Right lung (tissue), 2 donors: ENCODE measurements at regions not wholly inside any gene's neighbourhood (a gene's known extent, or its start where the extent isn't known, plus 50 kb on each side); places are given as distances from the start of the nearest gene placed in this dataset.

Source experiments
- DNase-seq, 2 donors: peaks; one replicate each; pipeline ENCODE4 v3.0.0-alpha.2; 2013

DNA sequence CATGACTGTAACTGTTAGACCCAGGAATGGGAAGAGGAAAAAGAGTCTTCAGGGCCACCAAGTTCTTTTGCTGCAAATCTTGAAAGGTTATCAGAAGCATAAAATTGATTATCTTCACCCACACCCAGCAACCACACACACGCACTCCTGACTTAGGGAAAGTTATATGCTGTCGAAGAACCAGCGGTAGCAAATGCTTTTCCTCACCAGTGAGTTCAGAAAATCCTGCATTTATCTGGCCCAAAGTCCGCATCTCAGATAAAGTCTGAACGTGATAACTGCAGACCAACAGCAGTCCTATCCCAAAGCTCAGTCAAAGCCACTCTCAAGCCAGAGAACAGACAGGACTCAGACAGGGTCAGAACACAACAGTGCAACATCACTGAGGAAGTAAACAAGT lies 115.6 kb downstream of the IRS2 start:
- DNase-seq, result no peak

DNA sequence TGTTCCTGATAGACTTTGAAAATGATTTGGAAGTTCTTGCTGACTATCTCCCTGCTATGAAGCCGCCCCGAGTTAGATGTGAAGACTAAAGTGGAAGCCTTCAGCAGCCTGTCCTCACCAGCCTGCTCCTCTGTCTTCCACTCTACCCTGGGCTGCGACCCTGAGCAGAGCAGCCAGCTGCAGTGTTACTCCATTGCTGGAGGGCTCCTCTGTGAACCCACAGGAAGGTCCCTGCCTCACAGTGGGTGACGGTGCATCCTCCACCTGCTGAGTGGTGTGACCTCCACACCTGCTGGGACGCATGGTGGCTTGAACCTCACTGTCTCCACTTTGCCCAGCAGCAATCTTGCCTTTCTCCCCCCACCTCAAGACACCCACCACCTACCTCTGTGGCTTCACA lies 116.4 kb downstream of the IRS2 start:
- no peak for DNase-seq

DNA sequence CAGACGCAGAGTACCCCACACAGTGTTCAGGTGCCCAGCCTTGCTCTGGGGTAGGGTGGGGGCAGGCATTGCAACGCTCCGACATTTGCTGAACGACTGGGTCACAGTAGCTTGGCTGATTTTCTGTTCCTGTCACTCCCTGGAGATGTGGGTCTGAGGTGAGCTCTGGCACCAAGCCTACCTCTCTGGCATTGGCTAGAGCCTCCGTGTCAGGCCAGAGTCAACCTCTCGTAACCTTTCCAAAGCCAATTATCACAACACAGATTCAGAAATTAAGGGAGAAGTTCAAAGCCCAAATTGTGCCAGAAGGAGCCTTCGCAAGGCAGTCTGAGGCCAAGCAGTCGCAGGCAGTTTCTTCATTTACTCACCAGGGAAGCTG lies 117.2 kb downstream of the IRS2 start:
- no peak for DNase-seq

DNA sequence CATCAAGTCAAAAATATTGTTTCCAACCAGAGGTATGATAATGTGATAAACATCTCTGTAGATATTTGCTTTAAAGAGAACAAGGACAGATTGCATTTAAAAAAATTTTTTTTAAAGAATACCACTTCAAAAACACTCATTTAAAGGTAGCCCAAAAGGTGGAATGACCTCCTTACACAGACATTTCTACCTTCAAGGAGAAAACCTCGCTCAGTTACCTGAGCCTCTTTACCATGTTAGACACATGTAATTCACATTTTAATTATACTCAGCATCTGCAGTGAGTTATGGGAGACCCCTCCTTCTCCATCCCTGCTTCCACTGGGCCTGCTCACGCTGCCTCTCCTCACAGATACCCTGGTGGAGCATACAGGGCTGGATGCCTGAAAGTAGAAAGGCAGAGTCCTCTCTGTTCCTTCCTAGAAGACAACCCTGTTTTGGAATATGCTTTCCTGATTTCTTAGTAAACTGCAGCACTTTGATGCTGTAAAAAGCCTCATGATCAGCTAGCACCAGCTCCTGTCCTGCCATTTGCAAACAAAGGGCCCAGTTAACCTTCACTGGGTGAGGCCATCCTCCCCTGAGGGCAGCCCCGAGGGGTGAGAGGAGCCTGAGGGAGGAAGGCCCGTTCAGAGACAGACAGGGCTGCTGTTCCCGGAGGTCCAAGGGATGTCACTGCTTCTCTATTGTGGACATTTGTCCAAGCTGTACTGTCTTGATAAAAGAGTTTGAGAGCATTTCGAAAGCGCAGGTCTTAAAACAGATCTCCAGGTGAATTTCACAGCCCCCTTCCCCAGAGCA lies 117.8 kb downstream of the IRS2 start:
- no peak for DNase-seq

GRCh38 chr13:109667807-109668291 lies 118.5 kb downstream of the IRS2 start:
- DNase-seq, result peak in 1 of 2 donors; percentile 15

GRCh38 chr13:109667056-109667455 lies 119.3 kb downstream of the IRS2 start:
- no peak for DNase-seq

- DNase-seq, result no peak
Measured at GRCh38 chr13:109666656-109667055, 119.7 kb downstream of the IRS2 start.

DNA sequence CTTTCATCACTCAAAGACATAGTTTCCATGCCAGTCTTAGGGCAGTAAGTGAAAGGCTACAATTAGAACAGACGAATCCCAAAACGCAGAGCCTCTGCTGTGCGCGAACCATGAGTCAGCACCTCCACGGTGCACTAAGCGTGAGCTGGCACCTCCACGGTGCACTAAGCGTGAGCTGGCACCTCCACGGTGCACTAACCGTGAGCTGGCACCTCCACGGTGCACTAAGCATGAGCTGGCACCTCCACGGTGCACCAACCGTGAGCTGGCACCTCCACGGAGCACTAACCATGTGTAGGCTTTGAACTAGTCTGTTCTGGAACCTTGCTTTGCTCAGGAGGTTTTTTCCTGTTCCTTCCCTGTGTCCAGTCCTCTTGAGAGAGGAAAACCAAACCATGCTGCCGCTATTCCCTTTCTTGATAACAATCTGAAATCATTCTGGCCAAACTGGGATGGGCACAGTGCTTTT lies 120.6 kb downstream of the IRS2 start:
- no peak for DNase-seq

GRCh38 chr13:109665240-109665639 lies 121.1 kb downstream of the IRS2 start:
- DNase-seq, result no peak

DNA sequence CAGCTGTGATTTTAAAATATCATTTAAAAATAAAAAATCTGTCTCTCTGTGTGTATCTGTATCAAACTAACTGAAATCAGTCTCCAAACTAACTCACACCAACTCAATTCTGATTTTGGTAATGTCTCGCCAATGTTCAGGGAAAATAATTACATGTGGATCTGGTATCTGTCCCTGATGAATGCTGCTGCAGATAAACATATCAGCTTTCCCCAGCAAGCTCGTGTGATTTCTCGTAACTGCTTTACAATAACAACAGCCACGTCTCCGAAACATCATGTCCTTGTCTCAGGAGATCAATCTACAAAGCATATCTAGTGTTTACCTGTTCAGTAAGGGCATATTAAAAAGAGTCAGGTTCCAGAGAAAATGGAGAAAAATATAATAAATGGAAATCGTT lies 129.0 kb downstream of the IRS2 start:
- DNase-seq, result no peak

- no peak for DNase-seq
Measured at GRCh38 chr13:109656206-109656605, 130.2 kb downstream of the IRS2 start.

GRCh38 chr13:109655611-109656010 lies 130.8 kb downstream of the IRS2 start:
- no peak for DNase-seq

- peak; percentile 49 to 56 for DNase-seq
Measured at GRCh38 chr13:109655206-109655600, 131.2 kb downstream of the IRS2 start.

- DNase-seq, result peak in 1 of 2 donors; percentile 16
Measured at GRCh38 chr13:109654341-109655205, 131.8 kb downstream of the IRS2 start.

GRCh38 chr13:109652531-109652930 lies 133.9 kb downstream of the IRS2 start:
- peak in 1 of 2 donors; percentile 18 for DNase-seq

DNA sequence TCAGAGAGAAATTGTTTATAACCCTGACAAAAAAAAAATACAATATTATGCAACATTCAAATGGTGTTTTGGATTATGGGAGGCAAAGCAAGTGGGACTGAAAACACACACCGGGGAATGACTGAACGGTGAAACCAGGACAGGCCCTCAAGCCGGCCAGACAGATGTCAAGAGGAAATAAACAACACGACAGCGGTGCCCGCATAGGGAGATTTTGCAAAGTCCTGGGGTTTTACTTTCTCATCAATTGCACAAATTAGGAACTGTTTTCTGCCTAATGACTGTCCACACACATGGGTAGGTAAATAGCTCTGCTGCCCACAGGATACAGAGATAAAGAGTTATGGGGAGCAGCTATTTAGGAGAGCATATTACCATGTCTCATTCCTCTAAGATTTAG lies 134.5 kb downstream of the IRS2 start:
- DNase-seq, result no peak

DNA sequence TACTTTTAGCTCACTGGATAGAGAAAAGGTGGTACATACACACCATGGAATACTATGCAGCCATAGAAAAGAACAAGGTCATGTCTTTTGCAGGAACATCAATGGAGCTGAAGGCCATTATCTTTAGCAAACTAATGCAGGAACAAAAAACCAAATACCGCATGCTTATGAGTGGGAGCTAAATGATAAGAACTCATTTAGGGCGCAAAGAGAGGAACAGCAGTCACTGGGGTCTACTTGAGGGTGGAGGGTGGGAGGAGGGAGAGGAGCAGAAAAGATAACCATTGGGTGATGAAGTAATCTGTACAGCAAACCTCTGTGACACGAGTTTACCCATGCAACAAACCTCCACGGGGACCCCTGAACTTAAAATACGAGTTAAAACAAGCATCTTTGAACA lies 135.1 kb downstream of the IRS2 start:
- no peak for DNase-seq

DNA sequence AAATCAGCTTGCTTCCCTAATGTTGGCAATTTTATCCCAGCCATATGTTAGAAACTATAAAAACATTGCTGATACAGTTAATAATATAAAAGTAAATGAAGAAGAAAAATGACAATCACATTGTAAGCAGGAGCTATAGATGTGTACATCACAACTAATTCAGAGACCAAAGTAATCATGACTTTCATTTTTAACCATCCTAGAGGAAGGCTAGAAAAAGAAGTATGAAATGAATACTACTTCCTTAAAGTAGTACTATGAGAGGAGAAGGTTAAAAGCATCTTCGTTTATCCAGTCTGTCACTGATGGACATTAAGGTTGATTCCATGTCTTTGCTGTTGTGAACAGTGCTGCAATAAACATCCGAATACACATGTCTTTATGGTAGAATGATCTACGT lies 135.5 kb downstream of the IRS2 start:
- DNase-seq, result no peak

GRCh38 chr13:109649713-109650112 lies 136.7 kb downstream of the IRS2 start:
- DNase-seq, result no peak

GRCh38 chr13:109647699-109648098 lies 138.7 kb downstream of the IRS2 start:
- no peak for DNase-seq

DNA sequence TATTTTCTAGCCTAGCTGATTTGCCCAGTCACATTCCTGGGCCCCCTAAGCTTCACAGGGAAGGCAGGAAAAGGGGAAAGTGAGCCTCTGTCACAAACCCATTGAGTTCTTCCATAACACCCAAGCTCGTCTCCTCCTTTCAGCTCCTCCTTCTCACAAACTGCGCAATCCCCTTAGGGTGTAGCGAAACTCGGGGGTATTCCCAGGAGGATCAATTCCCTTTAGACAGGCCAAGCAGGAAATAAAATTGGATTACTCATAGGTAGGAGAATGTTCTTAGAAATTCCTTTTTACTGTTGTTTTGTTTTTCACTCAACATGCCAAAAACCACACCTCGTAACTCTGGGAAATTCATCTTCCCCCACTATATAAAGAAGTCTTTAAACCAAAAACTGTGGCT lies 139.3 kb downstream of the IRS2 start:
- DNase-seq, result no peak

DNA sequence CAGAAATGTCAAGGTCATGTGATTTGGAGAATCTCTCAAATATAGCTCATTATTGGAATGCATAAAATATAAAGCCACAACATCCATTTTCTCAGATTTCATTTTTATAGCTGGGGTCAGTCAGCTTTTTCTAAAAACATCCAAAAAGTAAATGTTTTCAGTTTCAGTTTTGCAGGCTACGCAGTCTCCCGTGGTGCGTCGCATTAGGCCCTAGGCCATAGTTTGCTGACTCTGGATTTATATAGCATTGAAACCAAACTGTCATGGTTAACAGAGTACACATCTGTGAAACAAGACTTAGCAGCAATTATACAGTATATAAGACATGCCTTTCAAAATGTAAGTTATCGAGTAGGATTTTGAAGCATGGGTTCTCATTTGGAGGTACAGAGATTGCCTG lies 140.0 kb downstream of the IRS2 start:
- no peak for DNase-seq

DNA sequence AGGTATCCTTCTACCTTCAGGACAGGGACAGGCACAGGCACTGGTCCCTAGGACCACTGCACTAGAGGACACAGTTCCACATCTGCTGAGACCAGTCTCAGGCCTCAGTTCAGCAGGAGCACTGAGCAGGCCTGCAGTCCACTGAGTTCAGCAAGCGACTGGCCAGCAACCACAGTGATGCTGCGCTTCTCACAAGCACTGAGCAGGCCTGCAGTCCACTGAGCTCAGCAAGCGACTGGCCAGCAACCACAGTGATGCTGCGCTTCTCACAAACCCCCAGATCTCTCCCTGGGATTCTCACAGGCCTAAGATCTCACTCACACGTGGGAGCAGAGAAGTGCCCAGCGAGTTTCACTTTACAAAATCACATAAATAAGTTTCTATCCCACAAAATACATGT lies 140.6 kb downstream of the IRS2 start:
- DNase-seq, result no peak
